Cardiac muscle cell (in vitro differentiated cells and primary cell): ENCODE measurements at regions not wholly inside any gene's neighbourhood (a gene's known extent, or its start where the extent isn't known, plus 50 kb on each side); places are given as distances from the start of the nearest gene placed in this dataset.

Experiments
- DNase-seq, 2 donors: peaks; one replicate each; pipeline versions ENCODE4 v3.0.0 to v3.0.0-alpha.2; 2010 to 2017; ENCODE audit warnings: low read depth in 1 of 2, low spot score in 1 of 2
- H3K27ac ChIP-seq: fragments of 200-600 bp; sonication (generic); 2 replicates; pipeline ENCODE4 v1.5.1; 2016
- H3K27me3 ChIP-seq: fragments of 200-600 bp; sonication (generic); 2 replicates; pipeline ENCODE4 v1.6.0; 2016; ENCODE audit warnings: control low read depth
- H3K36me3 ChIP-seq: fragments of 200-600 bp; sonication (generic); 2 replicates; pipeline ENCODE4 v1.5.1; 2016; ENCODE audit warnings: control low read depth
- H3K4me1 ChIP-seq: fragments of 200-600 bp; sonication (generic); 2 replicates; pipeline ENCODE4 v1.8.1; 2017; ENCODE audit warnings: low read depth, mild to moderate bottlenecking, mixed run types
- H3K4me3 ChIP-seq: fragments of 200-600 bp; sonication (generic); 2 replicates; pipeline ENCODE4 v1.5.1; 2016; ENCODE audit warnings: mild to moderate bottlenecking
- H3K9me3 ChIP-seq: fragments of 200-600 bp; sonication (generic); 2 replicates; pipeline ENCODE4 v1.5.1; 2017; ENCODE audit warnings: low read depth, mild to moderate bottlenecking, control low read depth
- TF ChIP-seq, protein P1 (sequence below): IDR thresholded peaks from 2 replicates; pipeline ENCODE4 v1.5.1; 2012; ENCODE audit warnings: low read depth, mild to moderate bottlenecking, low read length

- no peak overlapping the region for H3K27ac ChIP-seq
- TF ChIP-seq, protein P1, sequence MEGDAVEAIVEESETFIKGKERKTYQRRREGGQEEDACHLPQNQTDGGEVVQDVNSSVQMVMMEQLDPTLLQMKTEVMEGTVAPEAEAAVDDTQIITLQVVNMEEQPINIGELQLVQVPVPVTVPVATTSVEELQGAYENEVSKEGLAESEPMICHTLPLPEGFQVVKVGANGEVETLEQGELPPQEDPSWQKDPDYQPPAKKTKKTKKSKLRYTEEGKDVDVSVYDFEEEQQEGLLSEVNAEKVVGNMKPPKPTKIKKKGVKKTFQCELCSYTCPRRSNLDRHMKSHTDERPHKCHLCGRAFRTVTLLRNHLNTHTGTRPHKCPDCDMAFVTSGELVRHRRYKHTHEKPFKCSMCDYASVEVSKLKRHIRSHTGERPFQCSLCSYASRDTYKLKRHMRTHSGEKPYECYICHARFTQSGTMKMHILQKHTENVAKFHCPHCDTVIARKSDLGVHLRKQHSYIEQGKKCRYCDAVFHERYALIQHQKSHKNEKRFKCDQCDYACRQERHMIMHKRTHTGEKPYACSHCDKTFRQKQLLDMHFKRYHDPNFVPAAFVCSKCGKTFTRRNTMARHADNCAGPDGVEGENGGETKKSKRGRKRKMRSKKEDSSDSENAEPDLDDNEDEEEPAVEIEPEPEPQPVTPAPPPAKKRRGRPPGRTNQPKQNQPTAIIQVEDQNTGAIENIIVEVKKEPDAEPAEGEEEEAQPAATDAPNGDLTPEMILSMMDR = no peak
- H3K9me3 ChIP-seq = no peaks in the 10 kb centered on the region
- H3K4me3 ChIP-seq = no peak overlapping the region
- H3K27me3 ChIP-seq = no peaks in the 10 kb centered on the region
- no peaks in the 10 kb centered on the region for H3K4me1 ChIP-seq
- no peaks in the 10 kb centered on the region for H3K36me3 ChIP-seq
- DNase-seq = no peak
Observed at GRCh38 chr1:65719391-65719790, 73.3 kb upstream of the PDE4B start.

GRCh38 chr1:65722461-65722860 is 70.2 kb upstream of the PDE4B start:
- Histone ChIP-seq H3K9me3 (no peaks in the 10 kb centered on the region), H3K4me3 (no peak overlapping the region), H3K36me3 (no peaks in the 10 kb centered on the region), H3K27ac (no peak overlapping the region), H3K4me1 (no peaks in the 10 kb centered on the region), H3K27me3 (no peaks in the 10 kb centered on the region)
- DNase-seq = no peak
- TF ChIP-seq, protein P1 = no peak

- H3K4me1 ChIP-seq = no peaks in the 10 kb centered on the region
- no peak overlapping the region for H3K27ac ChIP-seq
- H3K9me3 ChIP-seq = no peaks in the 10 kb centered on the region
- DNase-seq = no peak
- no peak overlapping the region for H3K4me3 ChIP-seq
- no peaks in the 10 kb centered on the region for H3K27me3 ChIP-seq
- TF ChIP-seq, protein P1 = no peak
- no peaks in the 10 kb centered on the region for H3K36me3 ChIP-seq
Observed at GRCh38 chr1:65724151-65724550, 68.5 kb upstream of the PDE4B start.

DNA sequence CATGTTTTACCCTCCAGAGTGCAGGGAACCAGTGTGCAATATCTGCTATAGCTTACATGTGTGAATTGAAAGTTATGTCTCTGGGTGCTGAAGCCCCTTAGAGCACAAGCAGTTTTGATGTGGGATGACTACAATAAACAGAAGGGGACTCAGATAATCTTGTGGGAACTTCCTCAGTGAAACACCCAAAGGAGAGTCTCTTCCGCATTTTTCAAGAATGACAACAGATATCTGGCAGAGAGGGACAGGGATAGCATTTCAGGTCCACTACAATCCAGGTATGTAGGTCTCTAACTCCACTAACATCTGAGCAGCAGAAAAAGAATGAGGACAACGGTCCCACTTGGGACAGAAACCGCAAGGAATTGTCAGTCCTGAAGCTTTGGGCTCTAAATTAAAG is 67.6 kb upstream of the PDE4B start:
- no peaks in the 10 kb centered on the region for H3K9me3 ChIP-seq
- no peaks in the 10 kb centered on the region for H3K27me3 ChIP-seq
- no peak overlapping the region for H3K4me3 ChIP-seq
- H3K27ac ChIP-seq = no peak overlapping the region
- DNase-seq = no peak
- H3K36me3 ChIP-seq = no peaks in the 10 kb centered on the region
- TF ChIP-seq, protein P1 = no peak
- H3K4me1 ChIP-seq = no peaks in the 10 kb centered on the region

DNA sequence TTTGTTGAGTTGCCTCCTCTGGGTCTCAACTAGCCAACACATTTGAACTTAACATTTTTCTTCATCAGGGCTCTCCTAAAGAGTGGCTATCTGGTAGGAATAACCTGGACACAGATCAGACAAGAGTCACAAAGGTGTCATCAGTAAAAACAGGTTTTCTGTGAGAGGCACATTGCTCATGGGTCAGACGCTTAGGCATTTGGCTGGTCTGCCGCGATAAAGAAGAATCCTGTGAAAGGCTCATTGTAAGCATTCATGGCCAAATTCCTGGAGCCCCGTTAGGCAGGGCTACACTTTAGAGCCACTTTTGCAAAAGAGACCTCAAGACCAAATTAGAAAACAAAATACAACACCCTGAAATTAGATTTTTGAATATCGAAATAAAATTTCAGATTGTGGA is 64.2 kb upstream of the PDE4B start:
- Histone ChIP-seq H3K36me3 (no peaks in the 10 kb centered on the region), H3K27me3 (no peaks in the 10 kb centered on the region), H3K4me3 (no peak overlapping the region), H3K27ac (no peak overlapping the region), H3K9me3 (no peaks in the 10 kb centered on the region), H3K4me1 (no peaks in the 10 kb centered on the region)
- TF ChIP-seq, protein P1 = no peak
- no peak for DNase-seq

- no peak for DNase-seq
- no peaks in the 10 kb centered on the region for H3K9me3 ChIP-seq
- H3K27ac ChIP-seq = no peak overlapping the region
- no peaks in the 10 kb centered on the region for H3K4me1 ChIP-seq
- no peaks in the 10 kb centered on the region for H3K27me3 ChIP-seq
- TF ChIP-seq, protein P1 = no peak
- H3K4me3 ChIP-seq = no peak overlapping the region
- no peaks in the 10 kb centered on the region for H3K36me3 ChIP-seq
Observed at GRCh38 chr1:65729259-65729658, 63.4 kb upstream of the PDE4B start.
